Suprapubic skin (tissue), 4 donors: ENCODE measurements at regions not wholly inside any gene's neighbourhood (a gene's known extent, or its start where the extent isn't known, plus 50 kb on each side); places are given as distances from the start of the nearest gene placed in this dataset.

Experiments used
- EP300 ChIP-seq: sonication (generic); formaldehyde crosslinking; IDR thresholded peaks from one replicate; pipeline ENCODE4 v1.6.1; 2017; ENCODE audit warnings: antibody characterized with exemption
- POLR2A ChIP-seq, 2 donors: fragments of 450-650 bp; IDR thresholded peaks; one replicate each; pipeline ENCODE4 v1.6.1; 2017; ENCODE audit warnings: antibody characterized with exemption in 2 of 2, mild to moderate bottlenecking in 2 of 2, moderate library complexity in 2 of 2
- POLR2AphosphoS5 ChIP-seq, 3 donors: sonication (generic); formaldehyde crosslinking; IDR thresholded peaks; one replicate each; pipeline ENCODE4 v1.6.1; 2017; ENCODE audit warnings: antibody characterized with exemption in 3 of 3
- TF ChIP-seq, protein P1 (sequence below), 2 donors: fragments of 200-600 bp in 1 of 2; fragments of 450-650 bp in 1 of 2; sonication (generic) in 1 of 2; IDR thresholded peaks; one replicate each; pipeline ENCODE4 v1.5.1; 2016 to 2019; ENCODE audit warnings: antibody characterized with exemption in 2 of 2, mild to moderate bottlenecking in 1 of 2, moderate library complexity in 1 of 2

- TF ChIP-seq, protein P1, sequence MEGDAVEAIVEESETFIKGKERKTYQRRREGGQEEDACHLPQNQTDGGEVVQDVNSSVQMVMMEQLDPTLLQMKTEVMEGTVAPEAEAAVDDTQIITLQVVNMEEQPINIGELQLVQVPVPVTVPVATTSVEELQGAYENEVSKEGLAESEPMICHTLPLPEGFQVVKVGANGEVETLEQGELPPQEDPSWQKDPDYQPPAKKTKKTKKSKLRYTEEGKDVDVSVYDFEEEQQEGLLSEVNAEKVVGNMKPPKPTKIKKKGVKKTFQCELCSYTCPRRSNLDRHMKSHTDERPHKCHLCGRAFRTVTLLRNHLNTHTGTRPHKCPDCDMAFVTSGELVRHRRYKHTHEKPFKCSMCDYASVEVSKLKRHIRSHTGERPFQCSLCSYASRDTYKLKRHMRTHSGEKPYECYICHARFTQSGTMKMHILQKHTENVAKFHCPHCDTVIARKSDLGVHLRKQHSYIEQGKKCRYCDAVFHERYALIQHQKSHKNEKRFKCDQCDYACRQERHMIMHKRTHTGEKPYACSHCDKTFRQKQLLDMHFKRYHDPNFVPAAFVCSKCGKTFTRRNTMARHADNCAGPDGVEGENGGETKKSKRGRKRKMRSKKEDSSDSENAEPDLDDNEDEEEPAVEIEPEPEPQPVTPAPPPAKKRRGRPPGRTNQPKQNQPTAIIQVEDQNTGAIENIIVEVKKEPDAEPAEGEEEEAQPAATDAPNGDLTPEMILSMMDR (IDR thresholded peaks at IDR 0.05), result no peak
- no peak for TF ChIP-seq POLR2AphosphoS5 (IDR thresholded peaks at IDR 0.05)
- no peak for TF ChIP-seq POLR2A (IDR thresholded peaks at IDR 0.05)
- no peak for TF ChIP-seq EP300
These were observed 199.9 kb downstream of the RNF144A start for GRCh38 chr2:7117076-7117475.
